HepG2 (cell line): ENCODE measurements at regions not wholly inside any gene's neighbourhood (a gene's known extent, or its start where the extent isn't known, plus 50 kb on each side); places are given as distances from the start of the nearest gene placed in this dataset.

Experiments used
- ATAC-seq: fragments of 200-7000 bp; cut with Tn5 transposase; 3 replicates; pipeline ENCODE4 v1.9.1; 2020; ENCODE audit warnings: mild to moderate bottlenecking, moderate library complexity
- BruUV-seq: library from RNA; stranded (reverse); fragments of 400-500 nt; replicated peaks from 2 replicates; lab custom pipeline; 2021; lab: Mats Ljungman, UMichigan
- CTCF ChIA-PET: fragments of 300-600 bp; formaldehyde crosslinking; extraction: SDS; loops from one replicate; lab custom pipeline; 2021; ENCODE audit warnings: low total read pairs, inconsistent platforms, low intra/inter-chr PET ratio; lab: Yijun Ruan, JAX
- POLR2A ChIA-PET: fragments of 350-600 bp; sonication (Branson Sonifier 250); formaldehyde crosslinking; loops from one replicate; lab custom pipeline; 2020; ENCODE audit warnings: antibody characterized with exemption, inconsistent platforms; lab: Yijun Ruan, JAX
- DNase-seq: peaks from one replicate; pipeline ENCODE4 v3.0.0-alpha.2; 2015; ENCODE audit warnings: low spot score
- FAIRE-seq: peaks from 3 replicates; lab custom pipeline; 2011; peaks lifted over from hg19 to GRCh38; lab: Jason Lieb, UNC
- H2AFZ ChIP-seq: one replicate; pipeline ENCODE4 v1.6.1; 2011; ENCODE audit warnings: low read length, inconsistent platforms
- H3K27ac ChIP-seq: fragments of 300-600 bp; 3 replicates; pipeline ENCODE4 v1.8.0; 2011; ENCODE audit warnings: mixed run types, mild to moderate bottlenecking, mixed read lengths, low read length, inconsistent platforms; ENCODE audit not compliant: insufficient read depth; ENCODE audit errors: extremely low read length
- H3K27me3 ChIP-seq, 2 experiments: fragments of 200-600 bp in 1 of 2; 2 replicates in 1 of 2; 3 replicates in 1 of 2; pipeline versions ENCODE4 v1.6.0 to v1.8.0; 2011; ENCODE audit warnings: low read length in 2 of 2, mild to moderate bottlenecking in 2 of 2, moderate library complexity in 2 of 2, inconsistent platforms in 1 of 2; ENCODE audit not compliant: insufficient read depth in 2 of 2, control insufficient read depth in 1 of 2
- H3K36me3 ChIP-seq, 2 experiments: fragments of 200-600 bp in 1 of 2; replicated peaks in 1 of 2; 2 replicates in 1 of 2; 3 replicates in 1 of 2; pipeline versions ENCODE4 v1.5.1 to v1.8.0; 2011; ENCODE audit warnings: low read length in 2 of 2, inconsistent platforms in 1 of 2; ENCODE audit not compliant: insufficient read depth in 2 of 2, control insufficient read depth in 1 of 2
- H3K4me1 ChIP-seq: 2 replicates; pipeline ENCODE4 v1.5.1; 2012; ENCODE audit warnings: low read length, inconsistent platforms; ENCODE audit not compliant: insufficient read depth
- H3K4me2 ChIP-seq: 2 replicates; pipeline ENCODE4 v1.6.0; 2011; ENCODE audit warnings: low read depth, low read length, inconsistent platforms
- H3K4me3 ChIP-seq, 3 experiments: fragments of 200-600 bp in 1 of 3; sonication (generic), shearing (Covaris generic) in 1 of 3; replicated peaks in 1 of 3; 2 replicates each; pipeline ENCODE4 v1.5.1; 2011 to 2016; ENCODE audit warnings: low read length in 3 of 3, inconsistent platforms in 2 of 3, low read depth in 2 of 3, mild to moderate bottlenecking in 2 of 3, control low read depth in 1 of 3, mixed read lengths in 1 of 3; ENCODE audit not compliant: insufficient read depth in 1 of 3
- H3K79me2 ChIP-seq: one replicate; pipeline ENCODE4 v1.6.1; 2011; ENCODE audit warnings: low read length, inconsistent platforms; ENCODE audit not compliant: insufficient read depth
- H3K9ac ChIP-seq: 2 replicates; pipeline ENCODE4 v1.6.0; 2011; ENCODE audit warnings: mild to moderate bottlenecking, low read depth, low read length, inconsistent platforms; ENCODE audit not compliant: insufficient read depth
- H3K9me3 ChIP-seq: 2 replicates; pipeline ENCODE4 v1.5.1; 2012; ENCODE audit warnings: mild to moderate bottlenecking, low read length
- H4K20me1 ChIP-seq: 2 replicates; pipeline ENCODE4 v1.6.0; 2011; ENCODE audit warnings: inconsistent platforms, mild to moderate bottlenecking, low read length, moderate library complexity; ENCODE audit not compliant: insufficient read depth
- NPAS2 ChIP-seq: sonication (generic); formaldehyde crosslinking; IDR thresholded peaks from 2 replicates; pipeline ENCODE4 v1.8.0; 2022; ENCODE audit warnings: mild to moderate bottlenecking, missing genetic modification reagents, borderline replicate concordance
- PPARG ChIP-seq: conservative IDR thresholded peaks from 2 replicates; pipeline ENCODE4 v1.6.1; 2016; ENCODE audit warnings: missing biosample characterization, missing genetic modification reagents
- RERE ChIP-seq: IDR thresholded peaks from 2 replicates; pipeline ENCODE4 v1.6.1; 2016; ENCODE audit warnings: low read depth, missing genetic modification reagents, missing compliant biosample characterization
- RFX1 ChIP-seq: fragments of 450-650 bp; IDR thresholded peaks from 2 replicates; pipeline ENCODE4 v1.6.1; 2017
- SMYD3 ChIP-seq: sonication (generic); formaldehyde crosslinking; IDR thresholded peaks from 2 replicates; pipeline ENCODE4 v1.8.1; 2023; ENCODE audit warnings: mild to moderate bottlenecking, missing genetic modification reagents
- SP1 ChIP-seq, 2 experiments: fragments of 450-650 bp in 1 of 2; sonication (generic) in 1 of 2; formaldehyde crosslinking in 1 of 2; IDR thresholded peaks; 2 replicates each; pipeline versions ENCODE4 v1.4.0 to v1.6.1; 2016 to 2020; ENCODE audit warnings: missing genetic modification reagents in 1 of 2
- SP4 ChIP-seq: sonication (generic); formaldehyde crosslinking; IDR thresholded peaks from 2 replicates; pipeline ENCODE4 v1.8.1; 2023; ENCODE audit warnings: mild to moderate bottlenecking, missing genetic modification reagents
- SRF ChIP-seq: IDR thresholded peaks from 2 replicates; pipeline ENCODE4 v1.6.1; 2011; ENCODE audit warnings: mild to moderate bottlenecking, low read depth, low read length, moderate library complexity
- ZKSCAN1 ChIP-seq: fragments of 150-350 bp; IDR thresholded peaks from 2 replicates; pipeline ENCODE4 v1.6.1; 2014; ENCODE audit warnings: low read length
- ZNF44 ChIP-seq: sonication (generic); formaldehyde crosslinking; IDR thresholded peaks from 2 replicates; pipeline ENCODE4 v1.5.1; 2020; ENCODE audit warnings: mild to moderate bottlenecking, missing genetic modification reagents
- WGBS: methylation state at CpG from one replicate; pipeline ENCODE4 v1.1.6; 2017; ENCODE audit warnings: low lambda C conversion rate; 5-methylcytosine and 5-hydroxymethylcytosine counted together
- in situ Hi-C: cut with HindIII; loops from 2 replicates; pipeline ENCODE4 v1.10.0; 2017; ENCODE audit warnings: low pct_unique_long_range_greater_than_20kb; ENCODE audit not compliant: extremely low pct_ligation_motif_present
- intact Hi-C: fragments of 100-400 bp; cut with micrococcal nuclease; formaldehyde crosslinking; loops from one replicate; pipeline ENCODE4 v1.10.0; 2022; ENCODE audit not compliant: unreplicated experiment

- no peak overlapping the region for H3K9ac ChIP-seq
- no peaks in the 10 kb centered on the region for H3K27me3 ChIP-seq
- ChIA-PET CTCF (no interaction called here), POLR2A (no interaction called here)
- no peak overlapping the region for H3K27ac ChIP-seq
- 0% methylated on average over 1 of the region's 1 CpG for WGBS
- intact Hi-C loops (no loop called here), in situ Hi-C loops (no loop called here)
- H3K9me3 ChIP-seq, result no peaks in the 10 kb centered on the region
- no TSS peak for BruUV-seq
- no peak overlapping the region for H3K4me3 ChIP-seq
- ATAC-seq, result no peak
- no peak for DNase-seq
- no peak for FAIRE-seq
- H2AFZ ChIP-seq, result no peak overlapping the region
- no peaks in the 10 kb centered on the region for H3K36me3 ChIP-seq
- H4K20me1 ChIP-seq, result no peaks in the 10 kb centered on the region
- no peaks in the 10 kb centered on the region for H3K4me1 ChIP-seq
- no peak for TF ChIP-seq SP4
- no peak for TF ChIP-seq SRF
- peak; percentile 23; the same call in 1 of the 2 replicates for TF ChIP-seq RFX1
- no peak for TF ChIP-seq NPAS2 (CRISPR knock-in tag)
- H3K4me2 ChIP-seq, result no peak overlapping the region
- no peaks in the 10 kb centered on the region for H3K79me2 ChIP-seq
These were observed 127.8 kb upstream of the DDX18 start for GRCh38 chr2:117686699-117687098.

DNA sequence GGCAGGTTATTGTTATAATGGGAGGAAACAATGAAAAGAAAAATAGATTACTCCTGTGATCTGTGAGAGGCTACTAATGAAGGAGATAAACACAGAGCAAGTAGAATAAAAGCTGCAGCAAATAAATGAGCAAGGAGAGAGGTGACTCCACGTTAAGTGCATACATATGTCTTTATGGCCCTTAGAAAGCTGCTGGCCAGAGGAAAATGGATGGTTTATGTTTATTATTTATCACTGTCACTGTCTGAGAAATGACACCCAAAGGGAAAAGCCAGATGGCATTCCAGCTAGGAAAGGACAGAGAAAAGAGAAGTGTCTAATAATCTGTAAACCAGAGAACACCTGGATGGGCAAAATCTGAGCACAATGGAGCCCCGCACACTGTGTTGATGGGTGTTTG is 122.9 kb upstream of the DDX18 start:
- H3K4me2 ChIP-seq, result no peak overlapping the region
- ATAC-seq, result no peak
- H3K9ac ChIP-seq, result no peak overlapping the region
- H3K27ac ChIP-seq, result no peak overlapping the region
- WGBS, result 9% methylated on average over 2 of the region's 2 CpGs
- intact Hi-C loops, result no loop called here
- no peaks in the 10 kb centered on the region for H3K36me3 ChIP-seq
- ChIA-PET CTCF (no interaction called here), POLR2A (no interaction called here)
- BruUV-seq, result no TSS peak
- FAIRE-seq, result no peak
- no peak for DNase-seq
- no peak overlapping the region for H3K4me3 ChIP-seq
- in situ Hi-C loops, result no loop called here
- H3K9me3 ChIP-seq, result no peaks in the 10 kb centered on the region
- H3K4me1 ChIP-seq, result no peaks in the 10 kb centered on the region
- no peaks in the 10 kb centered on the region for H3K27me3 ChIP-seq
- H4K20me1 ChIP-seq, result no peaks in the 10 kb centered on the region
- no peaks in the 10 kb centered on the region for H3K79me2 ChIP-seq
- H2AFZ ChIP-seq, result no peak overlapping the region
- no peak for TF ChIP-seq PPARG
- TF ChIP-seq ZKSCAN1, result no peak
- TF ChIP-seq ZNF44 (CRISPR knock-in tag), result no peak
- no peak for TF ChIP-seq SMYD3
- TF ChIP-seq SP1 (IDR thresholded peaks at IDR 0.05), result no peak
- TF ChIP-seq SP1 (CRISPR knock-in tag; IDR thresholded peaks at IDR 0.05), result no peak
- TF ChIP-seq RERE (CRISPR knock-in tag), result no peak
